K562 (cell line): ENCODE measurements at regions not wholly inside any gene's neighbourhood (a gene's known extent, or its start where the extent isn't known, plus 50 kb on each side); places are given as distances from the start of the nearest gene placed in this dataset.

Experiments used
- ATAC-seq: fragments of 200-7000 bp; cut with Tn5 transposase; 3 replicates; pipeline ENCODE4 v1.9.1; 2020; ENCODE audit warnings: moderate library complexity
- BruUV-seq: library from RNA; stranded (reverse); fragments of 400-500 nt; replicated peaks from 2 replicates; lab custom pipeline; 2021; lab: Mats Ljungman, UMichigan
- CTCF ChIA-PET: fragments of 300-600 bp; formaldehyde crosslinking; extraction: SDS; loops from one replicate; lab custom pipeline; 2021; ENCODE audit warnings: low intra/inter-chr PET ratio; lab: Yijun Ruan, JAX
- POLR2A ChIA-PET: fragments of 300-600, 350-650 bp; sonication (Branson Sonifier 250); formaldehyde crosslinking; extraction: SDS; loops from one replicate; lab custom pipeline; 2021; ENCODE audit warnings: antibody characterized with exemption, inconsistent platforms; lab: Yijun Ruan, JAX
- DNase-seq, 4 experiments: peaks; one replicate each; pipeline versions ENCODE4 v3.0.0 to v3.0.0-alpha.2; 2011 to 2018; ENCODE audit warnings: low spot score in 3 of 4, mixed read lengths in 3 of 4; ENCODE audit errors: extremely low read depth in 1 of 4
- FAIRE-seq: peaks from 2 replicates; lab custom pipeline; 2011; peaks lifted over from hg19 to GRCh38; lab: Jason Lieb, UNC
- H2AFZ ChIP-seq: 2 replicates; pipeline ENCODE4 v1.6.0; 2011; ENCODE audit warnings: low read depth, low read length, control low read depth, inconsistent platforms
- H3K27ac ChIP-seq: fragments of 200-600 bp; 3 replicates; pipeline ENCODE4 v1.8.0; 2011; ENCODE audit warnings: low read depth, mild to moderate bottlenecking, control low read depth, inconsistent platforms, low read length, moderate library complexity, mixed read lengths; ENCODE audit errors: extremely low read depth
- H3K27me3 ChIP-seq, 2 experiments: fragments of 300-600 bp in 1 of 2; 2 replicates in 1 of 2; 3 replicates in 1 of 2; pipeline versions ENCODE4 v1.6.0 to v1.8.0; 2011; ENCODE audit warnings: inconsistent platforms in 2 of 2, low read length in 2 of 2, mild to moderate bottlenecking in 1 of 2, mixed read lengths in 1 of 2, moderate library complexity in 1 of 2; ENCODE audit not compliant: control insufficient read depth in 2 of 2, insufficient read depth in 2 of 2
- H3K36me3 ChIP-seq: fragments of 300-600 bp; 3 replicates; pipeline ENCODE4 v1.8.0; 2011; ENCODE audit warnings: mild to moderate bottlenecking, low read length, inconsistent platforms; ENCODE audit not compliant: control insufficient read depth, insufficient read depth
- H3K4me1 ChIP-seq, 2 experiments: fragments of 200-600 bp in 1 of 2; replicated peaks in 1 of 2; 2 replicates in 1 of 2; 3 replicates in 1 of 2; pipeline versions ENCODE4 v1.5.1 to v1.8.0; 2011; ENCODE audit warnings: inconsistent platforms in 2 of 2, low read length in 2 of 2, mild to moderate bottlenecking in 1 of 2, mixed read lengths in 1 of 2, moderate library complexity in 1 of 2; ENCODE audit not compliant: control insufficient read depth in 2 of 2, insufficient read depth in 2 of 2
- H3K4me2 ChIP-seq: 2 replicates; pipeline ENCODE4 v1.6.1; 2011; ENCODE audit warnings: low read length, control low read depth, inconsistent platforms, mixed read lengths; ENCODE audit not compliant: insufficient read depth
- H3K4me3 ChIP-seq: fragments of 200-600 bp; sonication (generic), shearing (Covaris generic); 2 replicates; pipeline ENCODE4 v1.5.1; 2016; ENCODE audit warnings: control low read depth, inconsistent platforms
- H3K79me2 ChIP-seq: fragments of 200-600 bp; 3 replicates; pipeline ENCODE4 v1.8.0; 2011; ENCODE audit warnings: low read length, inconsistent platforms; ENCODE audit not compliant: control insufficient read depth, insufficient read depth
- H3K9ac ChIP-seq, 2 experiments: 2 replicates each; pipeline versions ENCODE4 v1.6.0 to v1.6.1; 2011; ENCODE audit warnings: low read depth in 2 of 2, low read length in 2 of 2, control low read depth in 1 of 2, inconsistent platforms in 1 of 2, mild to moderate bottlenecking in 1 of 2, mixed read lengths in 1 of 2; ENCODE audit not compliant: insufficient read depth in 1 of 2
- H3K9me1 ChIP-seq: one replicate; pipeline ENCODE4 v1.6.0; 2011; ENCODE audit warnings: inconsistent platforms, mild to moderate bottlenecking, low read length, moderate library complexity; ENCODE audit not compliant: control insufficient read depth, insufficient read depth
- H3K9me3 ChIP-seq: replicated peaks from 2 replicates; pipeline ENCODE4 v1.5.1; 2011; ENCODE audit warnings: low read depth, low read length, inconsistent platforms; ENCODE audit not compliant: control insufficient read depth, insufficient read depth
- H4K20me1 ChIP-seq: replicated peaks from 2 replicates; pipeline ENCODE4 v1.6.1; 2011; ENCODE audit warnings: low read length, inconsistent platforms, mixed read lengths; ENCODE audit not compliant: control insufficient read depth, insufficient read depth
- KDM2B ChIP-seq: fragments of 250-450 bp; sonication (Bioruptor Pico); IDR thresholded peaks from 2 replicates; pipeline ENCODE4 v1.8.0; 2021; ENCODE audit warnings: mild to moderate bottlenecking, moderate library complexity
- MTA1 ChIP-seq: fragments of 450-650 bp; IDR thresholded peaks from 2 replicates; pipeline ENCODE4 v1.6.1; 2017; ENCODE audit warnings: borderline replicate concordance
- RFX7 ChIP-seq: fragments of 250-450 bp; sonication (Bioruptor Pico); IDR thresholded peaks from 2 replicates; pipeline ENCODE4 v1.5.1; 2021; ENCODE audit warnings: mild to moderate bottlenecking
- SMAD4 ChIP-seq: fragments of 250-450 bp; sonication (Bioruptor Pico); conservative IDR thresholded peaks from 2 replicates; pipeline ENCODE4 v1.8.0; 2021; ENCODE audit warnings: inconsistent platforms, mild to moderate bottlenecking, moderate library complexity
- TRIM28 ChIP-seq: fragments of 450-650 bp; IDR thresholded peaks from 2 replicates; pipeline ENCODE4 v1.6.1; 2017
- WGBS: fragments of 100-300 bp; shearing (Covaris generic); methylation state at CpG from one replicate; pipeline ENCODE4 v1.1.6; 2016; ENCODE audit warnings: low coverage, mixed read lengths; ENCODE audit not compliant: insufficient coverage; ENCODE audit errors: missing lambda C conversion rate; 5-methylcytosine and 5-hydroxymethylcytosine counted together
- in situ Hi-C: fragments of 300-500 bp; cut with MboI; formaldehyde crosslinking; loops from 4 replicates; pipeline ENCODE4 v1.15.0; 2018; ENCODE audit warnings: inconsistent platforms, mixed read lengths
- intact Hi-C: fragments of 100-400 bp; cut with micrococcal nuclease; formaldehyde crosslinking; loops from 2 replicates; pipeline ENCODE4 v1.14.2; 2022
- TF ChIP-seq, protein P1 (sequence below): IDR thresholded peaks from 2 replicates; pipeline ENCODE4 v1.6.1; 2016; ENCODE audit warnings: missing genetic modification characterization, missing compliant biosample characterization
- TF ChIP-seq, protein P2 (sequence below): fragments of 450-650 bp; formaldehyde crosslinking; IDR thresholded peaks from 2 replicates; pipeline ENCODE4 v1.4.0; 2022; ENCODE audit warnings: missing genetic modification characterization

DNA sequence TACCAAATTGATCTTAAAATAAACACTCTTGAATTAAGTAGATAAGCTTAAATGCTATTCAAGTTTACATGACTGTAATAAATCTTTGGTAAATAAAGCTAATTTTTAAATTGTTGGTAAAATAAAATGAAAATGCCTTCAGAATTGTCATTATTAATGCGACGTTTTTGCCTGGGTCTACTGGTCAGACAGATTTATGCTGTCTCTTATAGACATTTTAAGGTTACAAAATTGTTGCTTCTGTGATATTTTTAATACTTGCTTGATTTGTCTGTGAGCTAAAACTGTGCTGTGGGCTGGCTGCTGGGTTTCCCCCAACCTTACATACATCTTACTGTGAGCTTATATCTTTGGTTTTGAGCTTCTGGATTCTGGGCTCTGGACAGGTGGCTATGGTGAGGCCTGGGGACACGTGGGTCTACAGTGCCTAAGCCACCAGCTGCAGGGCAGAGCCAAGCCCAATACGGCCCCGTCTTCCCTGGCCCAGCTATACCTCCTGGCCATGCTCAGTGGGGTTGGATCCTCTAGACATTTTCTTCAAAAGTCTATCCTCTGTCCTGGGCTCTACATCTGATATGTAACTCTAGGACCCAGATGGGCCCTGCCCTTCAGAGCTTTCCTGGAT lies 81.4 kb downstream of the ETS2 start:
- H3K9me3 ChIP-seq, result no peaks in the 10 kb centered on the region
- H2AFZ ChIP-seq, result no peak overlapping the region
- H3K36me3 ChIP-seq, result no peaks in the 10 kb centered on the region
- WGBS, result 0% methylated on average over 5 of the region's 5 CpGs
- POLR2A ChIA-PET, result no interaction called here
- no peak for DNase-seq
- intact Hi-C loops, result no loop called here
- H3K79me2 ChIP-seq, result no peaks in the 10 kb centered on the region
- ATAC-seq, result no peak
- no peak for FAIRE-seq
- H3K4me3 ChIP-seq, result no peak overlapping the region
- no peak overlapping the region for H3K27ac ChIP-seq
- no peaks in the 10 kb centered on the region for H4K20me1 ChIP-seq
- in situ Hi-C loops, result no loop called here
- no peak overlapping the region for H3K9ac ChIP-seq
- TF ChIP-seq SMAD4 (CRISPR knock-in tag) (no peak), TRIM28 (peak; percentile 63; the same call in 1 of the 2 replicates), MTA1 (no peak), RFX7 (CRISPR knock-in tag) (no peak), KDM2B (CRISPR knock-in tag) (no peak)
- TF ChIP-seq, protein P1, sequence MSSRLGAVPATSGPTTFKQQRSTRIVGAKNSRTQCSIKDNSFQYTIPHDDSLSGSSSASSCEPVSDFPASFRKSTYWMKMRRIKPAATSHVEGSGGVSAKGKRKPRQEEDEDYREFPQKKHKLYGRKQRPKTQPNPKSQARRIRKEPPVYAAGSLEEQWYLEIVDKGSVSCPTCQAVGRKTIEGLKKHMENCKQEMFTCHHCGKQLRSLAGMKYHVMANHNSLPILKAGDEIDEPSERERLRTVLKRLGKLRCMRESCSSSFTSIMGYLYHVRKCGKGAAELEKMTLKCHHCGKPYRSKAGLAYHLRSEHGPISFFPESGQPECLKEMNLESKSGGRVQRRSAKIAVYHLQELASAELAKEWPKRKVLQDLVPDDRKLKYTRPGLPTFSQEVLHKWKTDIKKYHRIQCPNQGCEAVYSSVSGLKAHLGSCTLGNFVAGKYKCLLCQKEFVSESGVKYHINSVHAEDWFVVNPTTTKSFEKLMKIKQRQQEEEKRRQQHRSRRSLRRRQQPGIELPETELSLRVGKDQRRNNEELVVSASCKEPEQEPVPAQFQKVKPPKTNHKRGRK (tag), result 0 out of 2 replicates have a peak, but pooled peaks have one; percentile 14
- TF ChIP-seq, protein P2, sequence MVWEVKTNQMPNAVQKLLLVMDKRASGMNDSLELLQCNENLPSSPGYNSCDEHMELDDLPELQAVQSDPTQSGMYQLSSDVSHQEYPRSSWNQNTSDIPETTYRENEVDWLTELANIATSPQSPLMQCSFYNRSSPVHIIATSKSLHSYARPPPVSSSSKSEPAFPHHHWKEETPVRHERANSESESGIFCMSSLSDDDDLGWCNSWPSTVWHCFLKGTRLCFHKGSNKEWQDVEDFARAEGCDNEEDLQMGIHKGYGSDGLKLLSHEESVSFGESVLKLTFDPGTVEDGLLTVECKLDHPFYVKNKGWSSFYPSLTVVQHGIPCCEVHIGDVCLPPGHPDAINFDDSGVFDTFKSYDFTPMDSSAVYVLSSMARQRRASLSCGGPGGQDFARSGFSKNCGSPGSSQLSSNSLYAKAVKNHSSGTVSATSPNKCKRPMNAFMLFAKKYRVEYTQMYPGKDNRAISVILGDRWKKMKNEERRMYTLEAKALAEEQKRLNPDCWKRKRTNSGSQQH, result no peak
- H3K27me3 ChIP-seq, result no peaks in the 10 kb centered on the region; a peak in 1 of 5 replicates
- no peaks in the 10 kb centered on the region for H3K4me1 ChIP-seq
- no peaks in the 10 kb centered on the region for H3K9me1 ChIP-seq
- CTCF ChIA-PET, result no interaction called here
- BruUV-seq, result no TSS peak
- no peak overlapping the region for H3K4me2 ChIP-seq
